DMS 273 (cell line): ENCODE measurements at regions not wholly inside any gene's neighbourhood (a gene's known extent, or its start where the extent isn't known, plus 50 kb on each side); places are given as distances from the start of the nearest gene placed in this dataset.

Experiments
- DNase-seq: peaks from one replicate; lab custom pipeline; 2025; ENCODE audit not compliant: unreplicated experiment; lab: John Stamatoyannopoulos, UW

DNA sequence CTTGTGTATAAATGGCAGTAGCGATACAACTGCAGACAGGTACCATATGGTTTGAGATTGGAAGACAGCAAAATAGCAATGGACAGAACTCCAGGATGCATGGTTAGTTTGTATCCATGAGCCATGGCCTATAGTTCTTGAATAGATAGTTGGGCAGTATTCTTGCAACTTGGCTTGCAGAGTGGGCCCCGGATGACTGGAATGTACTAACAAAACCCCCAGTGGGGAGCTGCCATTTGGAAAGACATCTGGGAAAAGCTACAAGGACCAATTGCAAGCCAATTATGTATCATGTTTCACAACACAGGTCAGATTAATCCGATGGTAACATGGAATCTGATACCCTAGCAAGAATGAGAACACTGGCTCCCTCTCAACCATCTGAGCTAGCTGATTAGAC, 279.6 kb downstream of the RERGL start:
- peak; percentile 1 for DNase-seq

GRCh38 chr12:17809206-17809605, 280.8 kb downstream of the RERGL start:
- DNase-seq = no peak

- no peak for DNase-seq
These were observed 287.0 kb downstream of the RERGL start for GRCh38 chr12:17802657-17803641.

GRCh38 chr12:17793854-17794253, 296.1 kb downstream of the RERGL start:
- no peak for DNase-seq

DNA sequence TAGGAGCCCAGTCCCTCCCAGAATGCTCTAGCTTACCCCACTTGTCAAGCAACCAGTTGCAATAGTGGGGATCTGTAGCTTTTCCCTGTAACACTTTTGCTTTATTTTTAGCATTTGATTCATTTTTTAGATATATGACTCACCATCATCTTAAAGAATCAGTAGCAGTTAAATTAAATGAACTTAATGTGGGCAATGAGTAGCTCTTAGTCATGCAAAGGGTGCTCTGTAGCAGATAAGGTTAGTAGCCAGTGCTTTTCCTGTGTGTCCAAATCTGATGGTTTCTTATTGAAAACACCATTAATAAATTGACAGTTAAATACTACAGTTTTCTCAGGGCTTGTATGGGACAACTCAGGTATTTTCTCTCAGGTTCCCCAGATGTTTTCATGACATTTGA, 311.8 kb downstream of the RERGL start:
- no peak for DNase-seq

DNA sequence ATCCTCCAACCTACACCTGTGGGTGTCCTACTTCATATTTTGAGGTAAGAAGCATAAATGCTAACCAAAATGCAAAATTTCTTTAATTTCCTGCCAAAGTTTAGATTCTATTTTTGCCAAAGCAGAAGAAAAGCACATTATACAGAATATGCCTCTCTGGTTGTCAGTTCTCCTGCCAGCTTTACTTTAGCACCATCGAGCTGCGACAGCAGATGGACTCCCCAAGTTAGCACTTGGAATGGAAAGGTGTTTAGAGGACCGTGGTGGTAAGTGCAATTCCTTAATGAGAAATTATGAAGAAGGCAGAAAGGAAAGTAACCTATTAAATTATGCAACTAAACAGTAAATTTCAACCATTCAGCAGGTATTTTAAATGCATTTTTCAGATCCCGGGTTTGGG, 326.6 kb downstream of the RERGL start:
- DNase-seq = no peak

DNA sequence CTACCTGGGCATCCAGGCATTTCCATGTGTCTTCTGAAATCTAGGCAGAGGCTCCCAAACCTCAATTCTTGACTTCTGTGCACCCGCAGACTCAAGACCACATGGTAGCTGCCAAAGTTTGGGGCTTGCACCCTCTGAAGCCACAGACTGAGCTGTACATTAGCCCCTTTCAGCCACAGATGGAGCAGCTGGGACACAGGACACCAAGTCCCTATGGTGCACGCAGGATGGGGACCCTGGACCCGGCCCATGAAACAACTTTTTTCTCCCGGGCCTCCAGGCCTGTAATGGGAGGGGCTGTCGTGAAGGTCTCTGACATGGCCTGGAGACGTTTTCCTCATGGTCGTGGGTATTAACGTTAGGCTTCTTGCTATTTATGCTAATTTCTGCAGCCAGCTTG, 330.0 kb downstream of the RERGL start:
- no peak for DNase-seq
